GM23338 (cell line): ENCODE measurements at regions not wholly inside any gene's neighbourhood (a gene's known extent, or its start where the extent isn't known, plus 50 kb on each side); places are given as distances from the start of the nearest gene placed in this dataset.

Experiments
- ATAC-seq: fragments of 200-7000 bp; cut with Tn5 transposase; 3 replicates; pipeline ENCODE4 v1.9.1; 2020
- DNase-seq: peaks from one replicate; pipeline ENCODE4 v3.0.0-alpha.2; 2015; ENCODE audit warnings: low spot score
- H2AFZ ChIP-seq: fragments of 200-600 bp; sonication (generic); 2 replicates; pipeline ENCODE4 v1.8.0; 2016; ENCODE audit warnings: antibody characterized with exemption, mild to moderate bottlenecking, moderate library complexity
- H3F3A ChIP-seq: fragments of 200-600 bp; sonication (generic); replicated peaks from 2 replicates; pipeline ENCODE4 v1.8.0; 2017; ENCODE audit warnings: antibody characterized with exemption, mixed run types, low read depth
- H3K27ac ChIP-seq: fragments of 200-600 bp; sonication (generic); 2 replicates; pipeline ENCODE4 v1.6.1; 2016; ENCODE audit warnings: low read depth
- H3K27me3 ChIP-seq: fragments of 200-600 bp; sonication (generic); 2 replicates; pipeline ENCODE4 v1.8.0; 2016; ENCODE audit warnings: mild to moderate bottlenecking, mixed run types, moderate library complexity; ENCODE audit not compliant: insufficient read depth
- H3K36me3 ChIP-seq: fragments of 200-600 bp; sonication (generic); 2 replicates; pipeline ENCODE4 v1.8.0; 2016; ENCODE audit warnings: mild to moderate bottlenecking; ENCODE audit not compliant: insufficient read depth
- H3K4me1 ChIP-seq: fragments of 200-600 bp; sonication (generic); 2 replicates; pipeline ENCODE4 v1.8.0; 2016; ENCODE audit warnings: mild to moderate bottlenecking, moderate library complexity; ENCODE audit not compliant: insufficient read depth
- H3K4me2 ChIP-seq: fragments of 200-600 bp; sonication (generic); 2 replicates; pipeline ENCODE4 v1.7.1; 2017; ENCODE audit warnings: mixed run types
- H3K4me3 ChIP-seq: fragments of 200-600 bp; sonication (generic); 2 replicates; pipeline ENCODE4 v1.6.1; 2016; ENCODE audit warnings: mixed run types
- H3K79me2 ChIP-seq: fragments of 200-600 bp; sonication (generic); replicated peaks from 2 replicates; pipeline ENCODE4 v1.8.0; 2017; ENCODE audit warnings: mild to moderate bottlenecking; ENCODE audit not compliant: insufficient read depth
- H3K9me2 ChIP-seq: fragments of 200-600 bp; sonication (generic); 2 replicates; pipeline ENCODE4 v1.8.0; 2017; ENCODE audit not compliant: insufficient read depth
- H4K20me1 ChIP-seq: fragments of 200-600 bp; sonication (generic); replicated peaks from 2 replicates; pipeline ENCODE4 v1.8.0; 2017; ENCODE audit warnings: mild to moderate bottlenecking; ENCODE audit not compliant: insufficient read depth
- H3K27ac Mint-ChIP-seq: 2 replicates; pipeline ENCODE4 v1.8.0; 2020; ENCODE audit warnings: inconsistent platforms, mild to moderate bottlenecking, moderate library complexity, mixed read lengths
- H3K27me3 Mint-ChIP-seq: 3 replicates; pipeline ENCODE4 v1.8.0; 2022; ENCODE audit warnings: low read depth, mild to moderate bottlenecking, moderate library complexity, mixed read lengths, inconsistent platforms; ENCODE audit not compliant: insufficient read depth, poor library complexity
- H3K36me3 Mint-ChIP-seq: 3 replicates; pipeline ENCODE4 v1.8.0; 2021; ENCODE audit warnings: low read depth, mild to moderate bottlenecking, inconsistent platforms, moderate library complexity, mixed read lengths
- H3K4me1 Mint-ChIP-seq: 3 replicates; pipeline ENCODE4 v1.8.0; 2020; ENCODE audit warnings: mild to moderate bottlenecking, inconsistent platforms, mixed read lengths
- H3K4me3 Mint-ChIP-seq: 3 replicates; pipeline ENCODE4 v1.8.0; 2021; ENCODE audit warnings: moderate library complexity, mild to moderate bottlenecking, inconsistent platforms, mixed read lengths
- H3K9me3 Mint-ChIP-seq: 3 replicates; pipeline ENCODE4 v1.8.0; 2020; ENCODE audit warnings: moderate library complexity, mild to moderate bottlenecking, inconsistent platforms, mixed read lengths
- EZH2 ChIP-seq: fragments of 200-600 bp; sonication (generic); IDR thresholded peaks from one replicate; pipeline ENCODE4 v1.8.0; 2017; ENCODE audit warnings: antibody characterized with exemption, mild to moderate bottlenecking, low read depth; ENCODE audit not compliant: unreplicated experiment
- EZH2phosphoT487 ChIP-seq: fragments of 200-600 bp; sonication (generic); IDR thresholded peaks from one replicate; pipeline ENCODE4 v1.8.1; 2018; ENCODE audit warnings: antibody characterized with exemption; ENCODE audit not compliant: unreplicated experiment
- JUNB ChIP-seq: IDR thresholded peaks from one replicate; pipeline ENCODE4 v1.6.1; 2016; ENCODE audit warnings: antibody characterized with exemption; ENCODE audit not compliant: unreplicated experiment
- NANOG ChIP-seq: IDR thresholded peaks from 2 replicates; pipeline ENCODE4 v1.6.1; 2016; ENCODE audit warnings: antibody characterized with exemption, borderline replicate concordance
- POLR2AphosphoS5 ChIP-seq: IDR thresholded peaks from 2 replicates; pipeline ENCODE4 v1.6.1; 2016; ENCODE audit warnings: antibody characterized with exemption, low read depth
- ZNF114 ChIP-seq: fragments of 250-450 bp; sonication (Bioruptor Pico); IDR thresholded peaks from 2 replicates; pipeline ENCODE4 v1.5.0; 2020; ENCODE audit warnings: mild to moderate bottlenecking, moderate library complexity
- TF ChIP-seq, protein P1 (sequence below): fragments of 250-450 bp; sonication (Bioruptor Pico); IDR thresholded peaks from 2 replicates; pipeline ENCODE4 v1.5.0; 2020; ENCODE audit warnings: mild to moderate bottlenecking, moderate library complexity
- TF ChIP-seq, protein P2 (sequence below), 2 experiments: fragments of 200-600 bp in 1 of 2; sonication (generic) in 1 of 2; conservative IDR thresholded peaks; 2 replicates each; pipeline versions ENCODE4 v1.5.1 to v1.6.1; 2016 to 2017; ENCODE audit warnings: antibody characterized with exemption in 2 of 2, low read depth in 2 of 2, mild to moderate bottlenecking in 2 of 2, moderate library complexity in 1 of 2
- TF ChIP-seq, protein P3 (sequence below): IDR thresholded peaks from 2 replicates; pipeline ENCODE4 v1.6.1; 2016; ENCODE audit warnings: antibody characterized with exemption

DNA sequence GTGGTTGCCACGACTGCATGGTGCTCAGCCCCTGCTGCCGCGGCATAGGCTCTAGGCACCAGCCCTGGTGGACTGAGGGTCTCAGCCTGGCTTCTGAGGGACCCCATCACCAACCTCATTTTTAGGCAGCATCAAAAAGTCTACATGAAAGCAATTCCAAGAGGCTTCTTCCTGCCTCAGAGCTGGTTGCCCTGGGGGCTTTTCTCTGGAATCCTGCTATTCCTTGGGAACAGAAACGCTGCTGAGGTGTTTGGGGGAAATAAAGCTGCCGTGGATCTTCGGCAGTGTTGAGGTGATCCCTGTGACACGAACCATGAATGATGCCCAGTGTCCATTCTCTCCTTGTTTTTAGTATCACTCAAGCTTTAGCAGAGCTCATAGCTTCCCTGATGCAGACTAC is 148.4 kb upstream of the LRFN2 start (continued):
- TF ChIP-seq, protein P1, sequence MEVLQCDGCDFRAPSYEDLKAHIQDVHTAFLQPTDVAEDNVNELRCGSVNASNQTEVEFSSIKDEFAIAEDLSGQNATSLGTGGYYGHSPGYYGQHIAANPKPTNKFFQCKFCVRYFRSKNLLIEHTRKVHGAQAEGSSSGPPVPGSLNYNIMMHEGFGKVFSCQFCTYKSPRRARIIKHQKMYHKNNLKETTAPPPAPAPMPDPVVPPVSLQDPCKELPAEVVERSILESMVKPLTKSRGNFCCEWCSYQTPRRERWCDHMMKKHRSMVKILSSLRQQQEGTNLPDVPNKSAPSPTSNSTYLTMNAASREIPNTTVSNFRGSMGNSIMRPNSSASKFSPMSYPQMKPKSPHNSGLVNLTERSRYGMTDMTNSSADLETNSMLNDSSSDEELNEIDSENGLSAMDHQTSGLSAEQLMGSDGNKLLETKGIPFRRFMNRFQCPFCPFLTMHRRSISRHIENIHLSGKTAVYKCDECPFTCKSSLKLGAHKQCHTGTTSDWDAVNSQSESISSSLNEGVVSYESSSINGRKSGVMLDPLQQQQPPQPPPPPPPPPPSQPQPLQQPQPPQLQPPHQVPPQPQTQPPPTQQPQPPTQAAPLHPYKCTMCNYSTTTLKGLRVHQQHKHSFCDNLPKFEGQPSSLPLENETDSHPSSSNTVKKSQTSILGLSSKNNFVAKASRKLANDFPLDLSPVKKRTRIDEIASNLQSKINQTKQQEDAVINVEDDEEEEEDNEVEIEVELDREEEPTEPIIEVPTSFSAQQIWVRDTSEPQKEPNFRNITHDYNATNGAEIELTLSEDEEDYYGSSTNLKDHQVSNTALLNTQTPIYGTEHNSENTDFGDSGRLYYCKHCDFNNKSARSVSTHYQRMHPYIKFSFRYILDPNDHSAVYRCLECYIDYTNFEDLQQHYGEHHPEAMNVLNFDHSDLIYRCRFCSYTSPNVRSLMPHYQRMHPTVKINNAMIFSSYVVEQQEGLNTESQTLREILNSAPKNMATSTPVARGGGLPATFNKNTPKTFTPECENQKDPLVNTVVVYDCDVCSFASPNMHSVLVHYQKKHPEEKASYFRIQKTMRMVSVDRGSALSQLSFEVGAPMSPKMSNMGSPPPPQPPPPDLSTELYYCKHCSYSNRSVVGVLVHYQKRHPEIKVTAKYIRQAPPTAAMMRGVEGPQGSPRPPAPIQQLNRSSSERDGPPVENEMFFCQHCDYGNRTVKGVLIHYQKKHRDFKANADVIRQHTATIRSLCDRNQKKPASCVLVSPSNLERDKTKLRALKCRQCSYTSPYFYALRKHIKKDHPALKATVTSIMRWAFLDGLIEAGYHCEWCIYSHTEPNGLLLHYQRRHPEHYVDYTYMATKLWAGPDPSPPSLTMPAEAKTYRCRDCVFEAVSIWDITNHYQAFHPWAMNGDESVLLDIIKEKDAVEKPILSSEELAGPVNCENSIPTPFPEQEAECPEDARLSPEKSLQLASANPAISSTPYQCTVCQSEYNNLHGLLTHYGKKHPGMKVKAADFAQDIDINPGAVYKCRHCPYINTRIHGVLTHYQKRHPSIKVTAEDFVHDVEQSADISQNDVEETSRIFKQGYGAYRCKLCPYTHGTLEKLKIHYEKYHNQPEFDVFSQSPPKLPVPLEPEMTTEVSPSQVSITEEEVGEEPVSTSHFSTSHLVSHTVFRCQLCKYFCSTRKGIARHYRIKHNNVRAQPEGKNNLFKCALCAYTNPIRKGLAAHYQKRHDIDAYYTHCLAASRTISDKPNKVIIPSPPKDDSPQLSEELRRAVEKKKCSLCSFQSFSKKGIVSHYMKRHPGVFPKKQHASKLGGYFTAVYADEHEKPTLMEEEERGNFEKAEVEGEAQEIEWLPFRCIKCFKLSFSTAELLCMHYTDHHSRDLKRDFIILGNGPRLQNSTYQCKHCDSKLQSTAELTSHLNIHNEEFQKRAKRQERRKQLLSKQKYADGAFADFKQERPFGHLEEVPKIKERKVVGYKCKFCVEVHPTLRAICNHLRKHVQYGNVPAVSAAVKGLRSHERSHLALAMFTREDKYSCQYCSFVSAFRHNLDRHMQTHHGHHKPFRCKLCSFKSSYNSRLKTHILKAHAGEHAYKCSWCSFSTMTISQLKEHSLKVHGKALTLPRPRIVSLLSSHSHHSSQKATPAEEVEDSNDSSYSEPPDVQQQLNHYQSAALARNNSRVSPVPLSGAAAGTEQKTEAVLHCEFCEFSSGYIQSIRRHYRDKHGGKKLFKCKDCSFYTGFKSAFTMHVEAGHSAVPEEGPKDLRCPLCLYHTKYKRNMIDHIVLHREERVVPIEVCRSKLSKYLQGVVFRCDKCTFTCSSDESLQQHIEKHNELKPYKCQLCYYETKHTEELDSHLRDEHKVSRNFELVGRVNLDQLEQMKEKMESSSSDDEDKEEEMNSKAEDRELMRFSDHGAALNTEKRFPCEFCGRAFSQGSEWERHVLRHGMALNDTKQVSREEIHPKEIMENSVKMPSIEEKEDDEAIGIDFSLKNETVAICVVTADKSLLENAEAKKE: no peak

DNA sequence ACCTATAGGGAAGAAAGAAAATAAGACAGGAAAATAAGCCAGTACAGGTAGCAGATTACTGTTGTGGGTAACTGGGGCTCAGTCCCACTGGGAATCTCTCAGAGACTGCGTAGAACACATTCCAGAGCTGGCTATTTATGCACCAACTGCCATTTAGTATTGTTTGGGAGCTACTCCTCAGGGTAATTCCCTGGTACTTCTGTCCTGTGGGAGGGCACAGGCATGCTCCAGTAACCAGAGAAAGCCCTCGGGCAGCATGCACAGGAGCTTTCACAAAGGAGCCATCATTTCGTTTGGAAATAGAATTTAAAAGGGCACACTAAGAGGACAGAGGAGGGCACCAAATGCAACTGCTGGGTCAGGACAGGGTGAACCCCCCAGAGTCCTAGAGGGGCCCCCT is 148.0 kb upstream of the LRFN2 start:
- Mint-ChIP-seq H3K4me1 (peaks cover 11% of the 10 kb centered on the region), H3K9me3 (no peaks in the 10 kb centered on the region), H3K4me3 (no peak overlapping the region), H3K27ac (no peak overlapping the region), H3K27me3 (peaks cover 13% of the 10 kb centered on the region), H3K36me3 (no peaks in the 10 kb centered on the region)
- Histone ChIP-seq H4K20me1 (no peaks in the 10 kb centered on the region), H3K27ac (no peak overlapping the region), H2AFZ (no peak overlapping the region), H3F3A (no peaks in the 10 kb centered on the region), H3K4me2 (no peak overlapping the region), H3K36me3 (no peaks in the 10 kb centered on the region), H3K79me2 (no peaks in the 10 kb centered on the region), H3K4me1 (peaks cover 12% of the 10 kb centered on the region), H3K9me2 (no peaks in the 10 kb centered on the region), H3K27me3 (no peaks in the 10 kb centered on the region), H3K4me3 (no peak overlapping the region)
- no peak for DNase-seq
- no peak for ATAC-seq
- TF ChIP-seq EZH2phosphoT487 (no peak), NANOG (no peak), ZNF114 (CRISPR knock-in tag) (no peak), JUNB (no peak), EZH2 (no peak), POLR2AphosphoS5 (no peak)
- TF ChIP-seq, protein P2, sequence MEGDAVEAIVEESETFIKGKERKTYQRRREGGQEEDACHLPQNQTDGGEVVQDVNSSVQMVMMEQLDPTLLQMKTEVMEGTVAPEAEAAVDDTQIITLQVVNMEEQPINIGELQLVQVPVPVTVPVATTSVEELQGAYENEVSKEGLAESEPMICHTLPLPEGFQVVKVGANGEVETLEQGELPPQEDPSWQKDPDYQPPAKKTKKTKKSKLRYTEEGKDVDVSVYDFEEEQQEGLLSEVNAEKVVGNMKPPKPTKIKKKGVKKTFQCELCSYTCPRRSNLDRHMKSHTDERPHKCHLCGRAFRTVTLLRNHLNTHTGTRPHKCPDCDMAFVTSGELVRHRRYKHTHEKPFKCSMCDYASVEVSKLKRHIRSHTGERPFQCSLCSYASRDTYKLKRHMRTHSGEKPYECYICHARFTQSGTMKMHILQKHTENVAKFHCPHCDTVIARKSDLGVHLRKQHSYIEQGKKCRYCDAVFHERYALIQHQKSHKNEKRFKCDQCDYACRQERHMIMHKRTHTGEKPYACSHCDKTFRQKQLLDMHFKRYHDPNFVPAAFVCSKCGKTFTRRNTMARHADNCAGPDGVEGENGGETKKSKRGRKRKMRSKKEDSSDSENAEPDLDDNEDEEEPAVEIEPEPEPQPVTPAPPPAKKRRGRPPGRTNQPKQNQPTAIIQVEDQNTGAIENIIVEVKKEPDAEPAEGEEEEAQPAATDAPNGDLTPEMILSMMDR (conservative IDR thresholded peaks at IDR 0.05; ENCODE audit: low read depth in 2 of 2): no peak
- TF ChIP-seq, protein P3, sequence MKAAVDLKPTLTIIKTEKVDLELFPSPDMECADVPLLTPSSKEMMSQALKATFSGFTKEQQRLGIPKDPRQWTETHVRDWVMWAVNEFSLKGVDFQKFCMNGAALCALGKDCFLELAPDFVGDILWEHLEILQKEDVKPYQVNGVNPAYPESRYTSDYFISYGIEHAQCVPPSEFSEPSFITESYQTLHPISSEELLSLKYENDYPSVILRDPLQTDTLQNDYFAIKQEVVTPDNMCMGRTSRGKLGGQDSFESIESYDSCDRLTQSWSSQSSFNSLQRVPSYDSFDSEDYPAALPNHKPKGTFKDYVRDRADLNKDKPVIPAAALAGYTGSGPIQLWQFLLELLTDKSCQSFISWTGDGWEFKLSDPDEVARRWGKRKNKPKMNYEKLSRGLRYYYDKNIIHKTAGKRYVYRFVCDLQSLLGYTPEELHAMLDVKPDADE: no peak
